ENCODE measurements at regions not wholly inside any gene's neighbourhood (a gene's known extent, or its start where the extent isn't known, plus 50 kb on each side); places are given as distances from the start of the nearest gene placed in this dataset.
"Not testable (repeated sequence)": the region's sequence is repeated elsewhere in the genome, so short reads cannot be mapped to it uniquely, and the experiment has no call there.

DNA sequence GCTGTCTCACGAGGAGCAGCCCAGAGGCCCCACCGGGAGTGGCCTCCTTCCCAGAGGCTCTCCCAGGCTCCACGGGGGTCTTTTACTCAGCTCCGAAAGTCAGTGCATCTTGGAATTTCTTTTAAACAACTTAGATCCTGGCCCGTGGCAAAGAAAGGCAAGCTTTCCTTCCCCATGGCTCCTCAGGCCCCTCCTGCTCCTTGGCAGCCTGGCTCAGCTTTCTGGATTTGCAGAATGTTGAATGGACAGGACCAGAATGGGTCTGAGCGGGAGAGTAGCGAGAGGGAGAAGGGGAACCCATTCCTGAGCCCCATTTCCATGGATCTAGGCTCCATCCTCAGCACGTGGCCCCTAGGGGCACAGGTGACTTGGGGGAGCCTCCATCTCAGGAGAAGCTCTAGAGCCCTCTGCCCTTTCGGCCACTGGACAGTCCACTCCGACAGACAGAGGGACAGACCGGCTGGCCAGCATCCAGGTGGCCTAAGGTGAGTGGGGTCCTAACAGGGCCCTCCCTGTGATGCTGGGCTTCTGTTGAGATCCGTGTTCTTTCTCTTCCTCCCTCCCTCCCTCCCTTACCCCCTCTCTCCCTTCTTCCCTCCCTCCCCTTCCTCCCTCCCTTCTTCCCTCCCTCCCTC is 173.9 kb upstream of the PPP1R26 start:
- no peak for DNase-seq (ENCODE audit: low read depth in 2 of 3, low spot score in 2 of 3)

DNA sequence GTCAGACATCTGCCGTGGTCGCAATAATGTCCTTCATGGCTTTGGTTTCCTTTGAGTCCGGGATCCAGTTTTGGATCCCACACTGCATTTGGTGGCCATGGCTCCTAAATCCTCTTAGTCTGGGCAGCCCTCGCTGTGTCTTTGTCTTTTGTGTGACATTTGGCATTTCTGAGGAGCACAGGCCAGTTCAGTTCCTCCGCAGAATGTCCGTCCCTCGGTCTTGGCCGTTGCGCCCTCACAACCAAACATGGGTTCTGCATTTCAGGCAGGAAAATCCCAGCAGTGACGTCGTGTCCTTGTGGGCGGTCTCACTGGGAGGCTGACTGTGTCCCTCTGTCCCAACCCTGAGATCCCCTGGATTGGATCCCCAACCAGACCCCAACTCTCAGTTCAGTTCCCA is 172.9 kb upstream of the PPP1R26 start:
- DNase-seq (ENCODE audit: low read depth in 2 of 3, low spot score in 2 of 3) = no peak

DNA sequence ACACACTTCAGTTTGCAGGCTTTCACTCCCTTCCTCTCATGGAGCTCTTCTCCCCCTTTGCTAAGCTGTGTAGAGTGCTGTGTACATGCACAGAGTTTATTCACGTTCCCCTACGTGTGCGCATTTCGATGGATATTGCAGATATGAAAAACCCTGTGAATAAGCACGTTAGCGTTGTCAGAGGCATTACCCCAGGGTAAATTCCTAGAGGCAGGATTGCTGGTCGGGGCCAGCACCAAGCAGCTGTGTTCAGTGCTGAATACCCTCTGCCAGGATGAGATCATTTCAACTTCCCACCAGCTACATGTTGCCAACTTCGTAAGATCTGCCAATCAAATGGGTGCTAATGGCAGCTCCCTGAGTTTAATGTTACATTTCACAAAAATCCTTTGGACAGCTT is 172.3 kb upstream of the PPP1R26 start:
- DNase-seq (ENCODE audit: low read depth in 2 of 3, low spot score in 2 of 3) = no peak

GRCh38 chr9:135307919-135308318 is 171.7 kb upstream of the PPP1R26 start:
- DNase-seq (ENCODE audit: low read depth in 2 of 3, low spot score in 2 of 3) = not testable (repeated sequence)

DNA sequence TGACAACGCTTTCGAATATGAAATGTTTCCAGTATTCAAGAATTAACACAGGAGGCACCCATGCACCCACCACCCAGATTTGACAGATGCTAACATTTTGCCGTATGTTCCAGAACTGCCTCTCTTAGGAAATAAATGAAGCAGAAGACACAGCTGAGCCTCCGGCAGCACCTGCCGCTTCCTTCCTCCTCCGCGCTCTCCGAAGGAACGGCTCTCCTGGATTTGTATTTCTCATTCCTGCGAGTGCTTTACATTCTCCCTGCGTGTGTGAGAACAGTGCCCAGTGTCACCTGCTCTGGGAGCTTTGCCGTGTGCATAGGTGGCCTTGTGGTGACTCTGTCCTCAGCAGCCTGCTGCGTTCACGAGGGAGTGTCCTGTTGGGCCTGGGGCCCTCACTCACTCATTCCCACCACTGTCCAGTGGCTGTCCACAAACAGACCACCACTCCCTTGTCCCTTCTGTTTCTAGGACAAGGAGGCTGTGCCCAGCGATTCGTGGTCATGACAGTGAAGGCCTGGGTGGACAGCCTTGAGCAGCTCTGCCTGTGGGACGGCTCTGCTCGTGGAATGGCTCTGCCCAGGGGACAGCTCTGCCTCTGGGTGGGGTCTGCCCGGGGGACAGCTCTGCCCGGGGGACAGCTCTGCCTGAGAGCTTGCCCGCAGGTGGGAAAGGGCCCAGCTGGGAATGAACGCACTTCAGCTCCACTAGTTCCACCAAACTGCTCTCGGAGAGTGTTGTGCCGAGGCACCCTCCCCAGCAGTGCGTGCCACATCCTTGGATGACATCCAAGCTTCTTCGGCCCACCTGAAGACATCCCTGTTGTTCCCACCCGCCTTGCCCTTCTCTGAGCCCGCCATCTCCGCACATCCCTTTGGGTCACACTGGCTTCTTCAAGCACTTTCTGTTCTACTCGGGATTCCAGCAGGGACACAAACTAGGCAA is 170.5 kb upstream of the PPP1R26 start:
- DNase-seq (ENCODE audit: low read depth in 2 of 3, low spot score in 2 of 3) = no peak

GRCh38 chr9:135309763-135310125 is 169.8 kb upstream of the PPP1R26 start:
- DNase-seq (ENCODE audit: low read depth in 2 of 3, low spot score in 2 of 3) = no peak

DNA sequence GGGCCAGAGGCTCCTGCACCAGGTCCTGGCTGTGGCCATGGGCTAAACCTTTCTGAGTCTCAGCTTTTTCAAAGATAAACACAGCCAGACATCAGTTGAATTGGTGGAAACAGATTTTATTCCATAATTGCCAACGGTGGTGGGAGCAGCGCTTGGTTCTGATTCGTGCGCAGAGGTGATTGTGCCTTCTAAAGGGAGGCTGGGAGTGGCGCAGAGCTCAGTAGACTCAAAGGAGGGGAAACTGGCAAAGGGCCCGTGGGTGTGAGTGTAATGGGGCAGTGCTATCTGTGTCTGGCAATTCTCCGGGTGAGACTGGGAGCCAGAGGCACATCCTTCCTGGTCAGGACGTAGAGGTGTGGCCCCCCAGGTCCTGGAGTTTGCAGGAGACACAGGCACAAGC is 169.4 kb upstream of the PPP1R26 start:
- no peak for DNase-seq (ENCODE audit: low read depth in 2 of 3, low spot score in 2 of 3)

GRCh38 chr9:135315572-135315971 is 164.0 kb upstream of the PPP1R26 start:
- DNase-seq (ENCODE audit: low read depth in 2 of 3, low spot score in 2 of 3) = no peak

- DNase-seq (ENCODE audit: low read depth in 2 of 3, low spot score in 2 of 3) = no peak
These were observed 159.3 kb upstream of the PPP1R26 start for GRCh38 chr9:135320331-135320730.

- no peak for DNase-seq (ENCODE audit: low read depth in 2 of 3, low spot score in 2 of 3)
These were observed 158.6 kb upstream of the PPP1R26 start for GRCh38 chr9:135320943-135321342.

DNA sequence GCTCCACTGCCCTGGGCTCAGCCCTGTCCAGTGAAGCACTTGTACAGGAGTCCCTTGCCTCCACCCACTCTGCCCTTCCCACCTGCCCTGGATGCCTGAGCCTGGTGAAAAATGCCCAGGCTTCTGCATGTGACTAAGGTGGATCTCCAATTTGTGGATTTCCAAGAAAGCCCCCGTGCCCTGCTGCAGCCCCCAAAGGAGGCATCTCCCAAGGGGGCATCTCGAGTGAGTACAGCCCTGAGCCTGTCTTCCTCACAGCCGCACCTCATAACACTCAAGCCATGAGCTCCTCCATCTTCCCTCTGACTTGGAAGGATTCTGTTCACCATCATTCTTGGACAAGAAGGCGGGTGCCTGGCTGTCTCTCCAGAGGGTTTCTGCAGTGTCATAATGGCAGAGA is 158.0 kb upstream of the PPP1R26 start:
- DNase-seq (ENCODE audit: low read depth in 2 of 3, low spot score in 2 of 3) = no peak

- no peak for DNase-seq (ENCODE audit: low read depth in 2 of 3, low spot score in 2 of 3)
These were observed 155.3 kb upstream of the PPP1R26 start for GRCh38 chr9:135324329-135324728.

- DNase-seq (ENCODE audit: low read depth in 2 of 3, low spot score in 2 of 3) = no peak
These were observed 153.4 kb upstream of the PPP1R26 start for GRCh38 chr9:135326141-135326540.

GRCh38 chr9:135326633-135327152 is 152.9 kb upstream of the PPP1R26 start:
- no peak for DNase-seq (ENCODE audit: low read depth in 2 of 3, low spot score in 2 of 3)

- DNase-seq (ENCODE audit: low read depth in 2 of 3, low spot score in 2 of 3) = no peak
These were observed 150.8 kb upstream of the PPP1R26 start for GRCh38 chr9:135328485-135329417.

GRCh38 chr9:135329571-135330306 is 149.8 kb upstream of the PPP1R26 start:
- DNase-seq (ENCODE audit: low read depth in 2 of 3, low spot score in 2 of 3) = no peak

GRCh38 chr9:135330307-135330631 is 149.3 kb upstream of the PPP1R26 start:
- DNase-seq (ENCODE audit: low read depth in 2 of 3, low spot score in 2 of 3) = no peak

GRCh38 chr9:135330685-135331590 is 148.6 kb upstream of the PPP1R26 start:
- no peak for DNase-seq (ENCODE audit: low read depth in 2 of 3, low spot score in 2 of 3)

GRCh38 chr9:135332516-135332915 is 147.1 kb upstream of the PPP1R26 start:
- no peak for DNase-seq (ENCODE audit: low read depth in 2 of 3, low spot score in 2 of 3)
